ENCODE measurements at regions not wholly inside any gene's neighbourhood (a gene's known extent, or its start where the extent isn't known, plus 50 kb on each side); places are given as distances from the start of the nearest gene placed in this dataset.

GRCh38 chr5:124052201-124052600 lies 540.2 kb downstream of the CSNK1G3 start:
- Histone ChIP-seq H3K4me1 (ENCODE audit: control insufficient read depth in 2 of 2, insufficient read depth in 2 of 2, low read length in 1 of 2) (peaks cover under 1 to 5% of the 10 kb centered on the region in 2 donors), H3K4me3 (ENCODE audit: low read depth in 1 of 2, low read length in 2 of 2) (no peak overlapping the region), H3K9me3 (ENCODE audit: control insufficient read depth in 2 of 2, insufficient read depth in 1 of 2, low read depth in 1 of 2, low read length in 1 of 2) (no peaks in the 10 kb centered on the region), H3K27me3 (ENCODE audit: control insufficient read depth in 1 of 2, insufficient read depth in 2 of 2, low read length in 2 of 2) (no peaks in the 10 kb centered on the region), H3K36me3 (ENCODE audit: control insufficient read depth in 2 of 2, insufficient read depth in 2 of 2, low read length in 1 of 2) (no peaks in the 10 kb centered on the region), H3K27ac (ENCODE audit: low read depth in 2 of 2, low read length in 1 of 2) (no peak overlapping the region)
- 71 to 82% methylated on average over 2 of the region's 2 CpGs for WGBS, 2 donors

GRCh38 chr5:124050120-124050770 lies 538.3 kb downstream of the CSNK1G3 start:
- WGBS, 2 donors = 57 to 60% methylated on average over 3 of the region's 3 CpGs
- H3K4me1 ChIP-seq (ENCODE audit: control insufficient read depth in 2 of 2, insufficient read depth in 2 of 2, low read length in 1 of 2) = no peaks in the 10 kb centered on the region
- H3K4me3 ChIP-seq (ENCODE audit: low read depth in 1 of 2, low read length in 2 of 2) = no peak overlapping the region
- no peaks in the 10 kb centered on the region for H3K27me3 ChIP-seq (ENCODE audit: control insufficient read depth in 1 of 2, insufficient read depth in 2 of 2, low read length in 2 of 2)
- no peaks in the 10 kb centered on the region for H3K9me3 ChIP-seq (ENCODE audit: control insufficient read depth in 2 of 2, insufficient read depth in 1 of 2, low read depth in 1 of 2, low read length in 1 of 2)
- H3K27ac ChIP-seq (ENCODE audit: low read depth in 2 of 2, low read length in 1 of 2) = no peak overlapping the region
- no peaks in the 10 kb centered on the region for H3K36me3 ChIP-seq (ENCODE audit: control insufficient read depth in 2 of 2, insufficient read depth in 2 of 2, low read length in 1 of 2)

- Histone ChIP-seq H3K9me3 (ENCODE audit: control insufficient read depth in 2 of 2, insufficient read depth in 1 of 2, low read depth in 1 of 2, low read length in 1 of 2) (peaks cover 0 to 2% of the 10 kb centered on the region in 2 donors), H3K4me3 (ENCODE audit: low read depth in 1 of 2, low read length in 2 of 2) (no peak overlapping the region), H3K27ac (ENCODE audit: low read depth in 2 of 2, low read length in 1 of 2) (no peak overlapping the region), H3K27me3 (ENCODE audit: control insufficient read depth in 1 of 2, insufficient read depth in 2 of 2, low read length in 2 of 2) (no peaks in the 10 kb centered on the region), H3K36me3 (ENCODE audit: control insufficient read depth in 2 of 2, insufficient read depth in 2 of 2, low read length in 1 of 2) (no peaks in the 10 kb centered on the region), H3K4me1 (ENCODE audit: control insufficient read depth in 2 of 2, insufficient read depth in 2 of 2, low read length in 1 of 2) (no peaks in the 10 kb centered on the region)
- 87 to 94% methylated on average over 2 of the region's 2 CpGs for WGBS, 2 donors
Measured at GRCh38 chr5:124045412-124045811, 533.4 kb downstream of the CSNK1G3 start.

GRCh38 chr5:124044613-124045012 lies 532.6 kb downstream of the CSNK1G3 start:
- peaks cover 0 to 2% of the 10 kb centered on the region in 2 donors for H3K9me3 ChIP-seq (ENCODE audit: control insufficient read depth in 2 of 2, insufficient read depth in 1 of 2, low read depth in 1 of 2, low read length in 1 of 2)
- 85% methylated on average over 2 of the region's 2 CpGs for WGBS, 2 donors
- no peaks in the 10 kb centered on the region for H3K4me1 ChIP-seq (ENCODE audit: control insufficient read depth in 2 of 2, insufficient read depth in 2 of 2, low read length in 1 of 2)
- H3K4me3 ChIP-seq (ENCODE audit: low read depth in 1 of 2, low read length in 2 of 2) = no peak overlapping the region
- H3K27ac ChIP-seq (ENCODE audit: low read depth in 2 of 2, low read length in 1 of 2) = no peak overlapping the region
- no peaks in the 10 kb centered on the region for H3K36me3 ChIP-seq (ENCODE audit: control insufficient read depth in 2 of 2, insufficient read depth in 2 of 2, low read length in 1 of 2)
- H3K27me3 ChIP-seq (ENCODE audit: control insufficient read depth in 1 of 2, insufficient read depth in 2 of 2, low read length in 2 of 2) = no peaks in the 10 kb centered on the region

GRCh38 chr5:124043456-124043855 lies 531.5 kb downstream of the CSNK1G3 start:
- Histone ChIP-seq H3K27me3 (ENCODE audit: control insufficient read depth in 1 of 2, insufficient read depth in 2 of 2, low read length in 2 of 2) (no peaks in the 10 kb centered on the region), H3K9me3 (ENCODE audit: control insufficient read depth in 2 of 2, insufficient read depth in 1 of 2, low read depth in 1 of 2, low read length in 1 of 2) (peaks cover 0 to 2% of the 10 kb centered on the region in 2 donors), H3K4me3 (ENCODE audit: low read depth in 1 of 2, low read length in 2 of 2) (no peak overlapping the region), H3K27ac (ENCODE audit: low read depth in 2 of 2, low read length in 1 of 2) (no peak overlapping the region), H3K4me1 (ENCODE audit: control insufficient read depth in 2 of 2, insufficient read depth in 2 of 2, low read length in 1 of 2) (no peaks in the 10 kb centered on the region), H3K36me3 (ENCODE audit: control insufficient read depth in 2 of 2, insufficient read depth in 2 of 2, low read length in 1 of 2) (no peaks in the 10 kb centered on the region)
- 97 to 100% methylated on average over 1 of the region's 1 CpG for WGBS, 2 donors

- Histone ChIP-seq H3K4me3 (ENCODE audit: low read depth in 1 of 2, low read length in 2 of 2) (no peak overlapping the region), H3K36me3 (ENCODE audit: control insufficient read depth in 2 of 2, insufficient read depth in 2 of 2, low read length in 1 of 2) (no peaks in the 10 kb centered on the region), H3K4me1 (ENCODE audit: control insufficient read depth in 2 of 2, insufficient read depth in 2 of 2, low read length in 1 of 2) (no peaks in the 10 kb centered on the region), H3K27ac (ENCODE audit: low read depth in 2 of 2, low read length in 1 of 2) (no peak overlapping the region), H3K27me3 (ENCODE audit: control insufficient read depth in 1 of 2, insufficient read depth in 2 of 2, low read length in 2 of 2) (no peaks in the 10 kb centered on the region), H3K9me3 (ENCODE audit: control insufficient read depth in 2 of 2, insufficient read depth in 1 of 2, low read depth in 1 of 2, low read length in 1 of 2) (peaks cover 0 to 2% of the 10 kb centered on the region in 2 donors)
- 12 to 15% methylated on average over 3 of the region's 3 CpGs for WGBS, 2 donors
Measured at GRCh38 chr5:124040799-124041198, 528.8 kb downstream of the CSNK1G3 start.

- H3K9me3 ChIP-seq (ENCODE audit: control insufficient read depth in 2 of 2, insufficient read depth in 1 of 2, low read depth in 1 of 2, low read length in 1 of 2) = peaks cover 0 to 2% of the 10 kb centered on the region in 2 donors
- no peak overlapping the region for H3K27ac ChIP-seq (ENCODE audit: low read depth in 2 of 2, low read length in 1 of 2)
- no peak overlapping the region for H3K4me3 ChIP-seq (ENCODE audit: low read depth in 1 of 2, low read length in 2 of 2)
- no peaks in the 10 kb centered on the region for H3K27me3 ChIP-seq (ENCODE audit: control insufficient read depth in 1 of 2, insufficient read depth in 2 of 2, low read length in 2 of 2)
- WGBS, 2 donors = 84 to 94% methylated on average over 1 of the region's 1 CpG
- H3K36me3 ChIP-seq (ENCODE audit: control insufficient read depth in 2 of 2, insufficient read depth in 2 of 2, low read length in 1 of 2) = no peaks in the 10 kb centered on the region
- H3K4me1 ChIP-seq (ENCODE audit: control insufficient read depth in 2 of 2, insufficient read depth in 2 of 2, low read length in 1 of 2) = no peaks in the 10 kb centered on the region
Measured at GRCh38 chr5:124039410-124039809, 527.4 kb downstream of the CSNK1G3 start.

- H3K27ac ChIP-seq (ENCODE audit: low read depth in 2 of 2, low read length in 1 of 2) = no peak overlapping the region
- H3K4me3 ChIP-seq (ENCODE audit: low read depth in 1 of 2, low read length in 2 of 2) = no peak overlapping the region
- H3K4me1 ChIP-seq (ENCODE audit: control insufficient read depth in 2 of 2, insufficient read depth in 2 of 2, low read length in 1 of 2) = no peaks in the 10 kb centered on the region
- H3K9me3 ChIP-seq (ENCODE audit: control insufficient read depth in 2 of 2, insufficient read depth in 1 of 2, low read depth in 1 of 2, low read length in 1 of 2) = no peaks in the 10 kb centered on the region
- no peaks in the 10 kb centered on the region for H3K27me3 ChIP-seq (ENCODE audit: control insufficient read depth in 1 of 2, insufficient read depth in 2 of 2, low read length in 2 of 2)
- no peaks in the 10 kb centered on the region for H3K36me3 ChIP-seq (ENCODE audit: control insufficient read depth in 2 of 2, insufficient read depth in 2 of 2, low read length in 1 of 2)
Measured at GRCh38 chr5:124036786-124037185, 524.8 kb downstream of the CSNK1G3 start.

GRCh38 chr5:124034963-124035362 lies 523.0 kb downstream of the CSNK1G3 start:
- 86 to 87% methylated on average over 6 of the region's 6 CpGs for WGBS, 2 donors
- Histone ChIP-seq H3K36me3 (ENCODE audit: control insufficient read depth in 2 of 2, insufficient read depth in 2 of 2, low read length in 1 of 2) (no peaks in the 10 kb centered on the region), H3K4me1 (ENCODE audit: control insufficient read depth in 2 of 2, insufficient read depth in 2 of 2, low read length in 1 of 2) (no peaks in the 10 kb centered on the region), H3K27me3 (ENCODE audit: control insufficient read depth in 1 of 2, insufficient read depth in 2 of 2, low read length in 2 of 2) (no peaks in the 10 kb centered on the region), H3K27ac (ENCODE audit: low read depth in 2 of 2, low read length in 1 of 2) (no peak overlapping the region), H3K9me3 (ENCODE audit: control insufficient read depth in 2 of 2, insufficient read depth in 1 of 2, low read depth in 1 of 2, low read length in 1 of 2) (no peaks in the 10 kb centered on the region), H3K4me3 (ENCODE audit: low read depth in 1 of 2, low read length in 2 of 2) (no peak overlapping the region)

- H3K4me3 ChIP-seq (ENCODE audit: low read depth in 1 of 2, low read length in 2 of 2) = no peak overlapping the region
- no peak overlapping the region for H3K27ac ChIP-seq (ENCODE audit: low read depth in 2 of 2, low read length in 1 of 2)
- no peaks in the 10 kb centered on the region for H3K27me3 ChIP-seq (ENCODE audit: control insufficient read depth in 1 of 2, insufficient read depth in 2 of 2, low read length in 2 of 2)
- H3K9me3 ChIP-seq (ENCODE audit: control insufficient read depth in 2 of 2, insufficient read depth in 1 of 2, low read depth in 1 of 2, low read length in 1 of 2) = no peaks in the 10 kb centered on the region
- H3K4me1 ChIP-seq (ENCODE audit: control insufficient read depth in 2 of 2, insufficient read depth in 2 of 2, low read length in 1 of 2) = no peaks in the 10 kb centered on the region
- 69 to 73% methylated on average over 5 of the region's 5 CpGs for WGBS, 2 donors
- no peaks in the 10 kb centered on the region for H3K36me3 ChIP-seq (ENCODE audit: control insufficient read depth in 2 of 2, insufficient read depth in 2 of 2, low read length in 1 of 2)
Measured at GRCh38 chr5:124034083-124034700, 522.2 kb downstream of the CSNK1G3 start.

All from esophagus (tissue), 2 donors.